Astrocyte (in vitro differentiated cells and primary cell): ENCODE measurements at regions not wholly inside any gene's neighbourhood (a gene's known extent, or its start where the extent isn't known, plus 50 kb on each side); places are given as distances from the start of the nearest gene placed in this dataset.

Experiments used
- CTCF ChIP-seq: IDR thresholded peaks from 2 replicates; pipeline ENCODE4 v1.5.1; 2011; ENCODE audit warnings: low read depth, mild to moderate bottlenecking, inconsistent platforms, low read length, moderate library complexity; ENCODE audit not compliant: insufficient read depth
- EZH2 ChIP-seq: IDR thresholded peaks from 2 replicates; pipeline ENCODE4 v1.6.1; 2012; ENCODE audit warnings: mild to moderate bottlenecking, low read length, inconsistent platforms; ENCODE audit not compliant: insufficient read depth

GRCh38 chr2:162926907-162927306 lies 88.3 kb upstream of the KCNH7 start:
- no peak for TF ChIP-seq EZH2
- no peak for TF ChIP-seq CTCF
